ENCODE measurements at regions not wholly inside any gene's neighbourhood (a gene's known extent, or its start where the extent isn't known, plus 50 kb on each side); places are given as distances from the start of the nearest gene placed in this dataset.

- no peak overlapping the region for H2AFZ ChIP-seq (ENCODE audit: low read length)
- H4K20me1 ChIP-seq (ENCODE audit: insufficient read depth, low read depth, low read length), result no peaks in the 10 kb centered on the region
- no peak overlapping the region for H3K27ac ChIP-seq (ENCODE audit: low read length)
- H3K9me2 ChIP-seq (replicated peaks; ENCODE audit: insufficient read depth, low read length), result no peaks in the 10 kb centered on the region
- H3K9ac ChIP-seq (ENCODE audit: low read length), result no peak overlapping the region
- H3K27me3 ChIP-seq (ENCODE audit: low read length), result no peaks in the 10 kb centered on the region
- H3K36me3 ChIP-seq (ENCODE audit: insufficient read depth, low read length), result no peaks in the 10 kb centered on the region
- no peaks in the 10 kb centered on the region for H3K4me1 ChIP-seq (ENCODE audit: low read length)
- H3K4me2 ChIP-seq (ENCODE audit: low read depth, low read length, poor library complexity, severe bottlenecking), result no peak overlapping the region
- no peak overlapping the region for H3K4me3 ChIP-seq (ENCODE audit: low read length)
- no peaks in the 10 kb centered on the region for H3K9me3 ChIP-seq (ENCODE audit: low read length)
- no peak for DNase-seq
- no peaks in the 10 kb centered on the region for H3K79me2 ChIP-seq (ENCODE audit: low read length)
These were observed 534.2 kb downstream of the ZNF804A start for GRCh38 chr2:185132501-185133041.

- Histone ChIP-seq H3K9ac (ENCODE audit: low read length) (no peak overlapping the region), H3K9me3 (ENCODE audit: low read length) (no peaks in the 10 kb centered on the region), H4K20me1 (ENCODE audit: insufficient read depth, low read depth, low read length) (no peaks in the 10 kb centered on the region), H3K4me1 (ENCODE audit: low read length) (no peaks in the 10 kb centered on the region), H3K79me2 (ENCODE audit: low read length) (no peaks in the 10 kb centered on the region), H3K36me3 (ENCODE audit: insufficient read depth, low read length) (no peaks in the 10 kb centered on the region), H3K9me2 (replicated peaks; ENCODE audit: insufficient read depth, low read length) (no peaks in the 10 kb centered on the region), H3K27me3 (ENCODE audit: low read length) (no peaks in the 10 kb centered on the region), H2AFZ (ENCODE audit: low read length) (no peak overlapping the region), H3K4me3 (ENCODE audit: low read length) (no peak overlapping the region), H3K27ac (ENCODE audit: low read length) (no peak overlapping the region), H3K4me2 (ENCODE audit: low read depth, low read length, poor library complexity, severe bottlenecking) (no peak overlapping the region)
- no peak for DNase-seq
These were observed 539.4 kb downstream of the ZNF804A start for GRCh38 chr2:185137700-185138099.

- Histone ChIP-seq H3K27me3 (ENCODE audit: low read length) (no peaks in the 10 kb centered on the region), H3K4me3 (ENCODE audit: low read length) (no peak overlapping the region), H4K20me1 (ENCODE audit: insufficient read depth, low read depth, low read length) (no peaks in the 10 kb centered on the region), H3K9ac (ENCODE audit: low read length) (no peak overlapping the region), H2AFZ (ENCODE audit: low read length) (no peak overlapping the region), H3K4me2 (ENCODE audit: low read depth, low read length, poor library complexity, severe bottlenecking) (no peak overlapping the region), H3K4me1 (ENCODE audit: low read length) (no peaks in the 10 kb centered on the region), H3K9me3 (ENCODE audit: low read length) (no peaks in the 10 kb centered on the region), H3K27ac (ENCODE audit: low read length) (no peak overlapping the region), H3K9me2 (replicated peaks; ENCODE audit: insufficient read depth, low read length) (no peaks in the 10 kb centered on the region), H3K36me3 (ENCODE audit: insufficient read depth, low read length) (no peaks in the 10 kb centered on the region), H3K79me2 (ENCODE audit: low read length) (no peaks in the 10 kb centered on the region)
- no peak for DNase-seq
These were observed 544.3 kb downstream of the ZNF804A start for GRCh38 chr2:185142677-185143076.

- no peaks in the 10 kb centered on the region for H4K20me1 ChIP-seq (ENCODE audit: insufficient read depth, low read depth, low read length)
- no peak overlapping the region for H3K9ac ChIP-seq (ENCODE audit: low read length)
- no peak overlapping the region for H2AFZ ChIP-seq (ENCODE audit: low read length)
- H3K4me1 ChIP-seq (ENCODE audit: low read length), result no peaks in the 10 kb centered on the region
- H3K27me3 ChIP-seq (ENCODE audit: low read length), result no peaks in the 10 kb centered on the region
- H3K4me2 ChIP-seq (ENCODE audit: low read depth, low read length, poor library complexity, severe bottlenecking), result no peak overlapping the region
- no peak for DNase-seq
- no peak overlapping the region for H3K27ac ChIP-seq (ENCODE audit: low read length)
- H3K36me3 ChIP-seq (ENCODE audit: insufficient read depth, low read length), result no peaks in the 10 kb centered on the region
- no peaks in the 10 kb centered on the region for H3K79me2 ChIP-seq (ENCODE audit: low read length)
- no peaks in the 10 kb centered on the region for H3K9me2 ChIP-seq (replicated peaks; ENCODE audit: insufficient read depth, low read length)
- no peaks in the 10 kb centered on the region for H3K9me3 ChIP-seq (ENCODE audit: low read length)
- no peak overlapping the region for H3K4me3 ChIP-seq (ENCODE audit: low read length)
These were observed 546.0 kb downstream of the ZNF804A start for GRCh38 chr2:185144159-185144919.

GRCh38 chr2:185145316-185146121 lies 547.2 kb downstream of the ZNF804A start:
- Histone ChIP-seq H3K9me3 (ENCODE audit: low read length) (no peaks in the 10 kb centered on the region), H3K4me1 (ENCODE audit: low read length) (no peaks in the 10 kb centered on the region), H3K27ac (ENCODE audit: low read length) (no peak overlapping the region), H3K9ac (ENCODE audit: low read length) (no peak overlapping the region), H3K4me2 (ENCODE audit: low read depth, low read length, poor library complexity, severe bottlenecking) (no peak overlapping the region), H3K36me3 (ENCODE audit: insufficient read depth, low read length) (no peaks in the 10 kb centered on the region), H3K9me2 (replicated peaks; ENCODE audit: insufficient read depth, low read length) (no peaks in the 10 kb centered on the region), H3K27me3 (ENCODE audit: low read length) (no peaks in the 10 kb centered on the region), H4K20me1 (ENCODE audit: insufficient read depth, low read depth, low read length) (no peaks in the 10 kb centered on the region), H3K79me2 (ENCODE audit: low read length) (no peaks in the 10 kb centered on the region), H3K4me3 (ENCODE audit: low read length) (no peak overlapping the region), H2AFZ (ENCODE audit: low read length) (no peak overlapping the region)
- DNase-seq, result no peak

- no peaks in the 10 kb centered on the region for H3K36me3 ChIP-seq (ENCODE audit: insufficient read depth, low read length)
- H3K9me3 ChIP-seq (ENCODE audit: low read length), result no peaks in the 10 kb centered on the region
These were observed 549.0 kb downstream of the ZNF804A start for GRCh38 chr2:185147361-185147760.

GRCh38 chr2:185152186-185152585 lies 553.9 kb downstream of the ZNF804A start:
- H3K27me3 ChIP-seq (ENCODE audit: low read length), result no peaks in the 10 kb centered on the region
- no peak overlapping the region for H2AFZ ChIP-seq (ENCODE audit: low read length)
- H3K9ac ChIP-seq (ENCODE audit: low read length), result no peak overlapping the region
- H3K9me3 ChIP-seq (ENCODE audit: low read length), result no peaks in the 10 kb centered on the region
- no peak overlapping the region for H3K27ac ChIP-seq (ENCODE audit: low read length)
- H3K79me2 ChIP-seq (ENCODE audit: low read length), result no peaks in the 10 kb centered on the region
- H3K9me2 ChIP-seq (replicated peaks; ENCODE audit: insufficient read depth, low read length), result no peaks in the 10 kb centered on the region
- H3K36me3 ChIP-seq (ENCODE audit: insufficient read depth, low read length), result no peaks in the 10 kb centered on the region
- DNase-seq, result no peak
- H3K4me1 ChIP-seq (ENCODE audit: low read length), result no peaks in the 10 kb centered on the region
- H3K4me3 ChIP-seq (ENCODE audit: low read length), result no peak overlapping the region
- no peaks in the 10 kb centered on the region for H4K20me1 ChIP-seq (ENCODE audit: insufficient read depth, low read depth, low read length)
- no peak overlapping the region for H3K4me2 ChIP-seq (ENCODE audit: low read depth, low read length, poor library complexity, severe bottlenecking)

More at GRCh38 chr2:185147361-185147760, 549.0 kb downstream of the ZNF804A start:
- Histone ChIP-seq H3K4me3 (ENCODE audit: low read length) (no peak overlapping the region), H3K79me2 (ENCODE audit: low read length) (no peaks in the 10 kb centered on the region), H3K4me1 (ENCODE audit: low read length) (no peaks in the 10 kb centered on the region), H3K9ac (ENCODE audit: low read length) (no peak overlapping the region), H3K4me2 (ENCODE audit: low read depth, low read length, poor library complexity, severe bottlenecking) (no peak overlapping the region), H3K9me2 (replicated peaks; ENCODE audit: insufficient read depth, low read length) (no peaks in the 10 kb centered on the region), H3K27me3 (ENCODE audit: low read length) (no peaks in the 10 kb centered on the region), H2AFZ (ENCODE audit: low read length) (no peak overlapping the region), H4K20me1 (ENCODE audit: insufficient read depth, low read depth, low read length) (no peaks in the 10 kb centered on the region), H3K27ac (ENCODE audit: low read length) (no peak overlapping the region)
- no peak for DNase-seq

GRCh38 chr2:185161701-185162100 lies 563.4 kb downstream of the ZNF804A start:
- Histone ChIP-seq H3K9me2 (replicated peaks; ENCODE audit: insufficient read depth, low read length) (no peaks in the 10 kb centered on the region), H3K4me3 (ENCODE audit: low read length) (no peak overlapping the region), H3K9ac (ENCODE audit: low read length) (no peak overlapping the region), H3K9me3 (ENCODE audit: low read length) (no peaks in the 10 kb centered on the region), H3K4me2 (ENCODE audit: low read depth, low read length, poor library complexity, severe bottlenecking) (no peak overlapping the region), H3K36me3 (ENCODE audit: insufficient read depth, low read length) (no peaks in the 10 kb centered on the region), H2AFZ (ENCODE audit: low read length) (no peak overlapping the region), H3K4me1 (ENCODE audit: low read length) (no peaks in the 10 kb centered on the region), H3K27ac (ENCODE audit: low read length) (no peak overlapping the region), H3K27me3 (ENCODE audit: low read length) (no peaks in the 10 kb centered on the region), H3K79me2 (ENCODE audit: low read length) (no peaks in the 10 kb centered on the region), H4K20me1 (ENCODE audit: insufficient read depth, low read depth, low read length) (no peaks in the 10 kb centered on the region)
- DNase-seq, result no peak
